ENCODE measurements at regions not wholly inside any gene's neighbourhood (a gene's known extent, or its start where the extent isn't known, plus 50 kb on each side); places are given as distances from the start of the nearest gene placed in this dataset.

DNA sequence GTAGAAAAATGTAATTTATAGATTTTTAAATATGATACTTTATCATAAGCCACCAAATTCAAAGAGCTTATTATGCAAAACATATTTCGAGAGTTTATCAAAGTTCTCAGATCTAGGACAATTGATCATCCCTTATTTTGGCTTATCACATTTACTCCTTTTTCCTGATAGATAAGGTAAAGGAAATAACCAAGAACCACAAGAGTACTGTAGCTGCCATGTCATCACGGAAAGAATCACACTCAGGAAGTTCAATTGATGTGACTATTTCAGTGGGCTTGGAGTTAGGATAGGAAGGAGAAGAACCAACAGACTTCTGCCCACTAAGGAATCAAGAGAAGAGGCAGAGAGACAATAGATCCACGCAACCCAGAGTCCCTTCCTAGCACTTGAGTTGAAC is 142.7 kb upstream of the TMCO5A start:
- TF ChIP-seq, protein P1, sequence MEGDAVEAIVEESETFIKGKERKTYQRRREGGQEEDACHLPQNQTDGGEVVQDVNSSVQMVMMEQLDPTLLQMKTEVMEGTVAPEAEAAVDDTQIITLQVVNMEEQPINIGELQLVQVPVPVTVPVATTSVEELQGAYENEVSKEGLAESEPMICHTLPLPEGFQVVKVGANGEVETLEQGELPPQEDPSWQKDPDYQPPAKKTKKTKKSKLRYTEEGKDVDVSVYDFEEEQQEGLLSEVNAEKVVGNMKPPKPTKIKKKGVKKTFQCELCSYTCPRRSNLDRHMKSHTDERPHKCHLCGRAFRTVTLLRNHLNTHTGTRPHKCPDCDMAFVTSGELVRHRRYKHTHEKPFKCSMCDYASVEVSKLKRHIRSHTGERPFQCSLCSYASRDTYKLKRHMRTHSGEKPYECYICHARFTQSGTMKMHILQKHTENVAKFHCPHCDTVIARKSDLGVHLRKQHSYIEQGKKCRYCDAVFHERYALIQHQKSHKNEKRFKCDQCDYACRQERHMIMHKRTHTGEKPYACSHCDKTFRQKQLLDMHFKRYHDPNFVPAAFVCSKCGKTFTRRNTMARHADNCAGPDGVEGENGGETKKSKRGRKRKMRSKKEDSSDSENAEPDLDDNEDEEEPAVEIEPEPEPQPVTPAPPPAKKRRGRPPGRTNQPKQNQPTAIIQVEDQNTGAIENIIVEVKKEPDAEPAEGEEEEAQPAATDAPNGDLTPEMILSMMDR (IDR thresholded peaks at IDR 0.05) = no peak
- no peak for TF ChIP-seq POLR2A (IDR thresholded peaks at IDR 0.05)
